HCT116 (cell line): ENCODE measurements at regions not wholly inside any gene's neighbourhood (a gene's known extent, or its start where the extent isn't known, plus 50 kb on each side); places are given as distances from the start of the nearest gene placed in this dataset.

Source experiments
- EZH2 ChIP-seq: fragments of 200-600 bp; sonication (generic); IDR thresholded peaks from 2 replicates; pipeline ENCODE4 v1.6.1; 2017; ENCODE audit warnings: antibody characterized with exemption, mixed run types
- EZH2phosphoT487 ChIP-seq: fragments of 200-600 bp; IDR thresholded peaks from 2 replicates; pipeline ENCODE4 v1.6.1; 2018; ENCODE audit warnings: antibody characterized with exemption, borderline replicate concordance
- FOSL1 ChIP-seq: IDR thresholded peaks from 2 replicates; pipeline ENCODE4 v1.6.1; 2012; ENCODE audit warnings: low read depth
- RAD21 ChIP-seq: IDR thresholded peaks from 2 replicates; pipeline ENCODE4 v1.6.1; 2012; ENCODE audit warnings: low read depth, mild to moderate bottlenecking
- SP1 ChIP-seq: IDR thresholded peaks from 2 replicates; pipeline ENCODE4 v1.6.1; 2012; ENCODE audit warnings: low read depth
- TF ChIP-seq, protein P1 (sequence below), 3 experiments: fragments of 200-600 bp in 1 of 3; sonication (generic) in 1 of 3; IDR thresholded peaks in 2 of 3; conservative IDR thresholded peaks in 1 of 3; 2 replicates each; pipeline ENCODE4 v1.5.1; 2012 to 2017; ENCODE audit warnings: low read depth in 2 of 3, low read length in 2 of 3, antibody characterized with exemption in 1 of 3, borderline replicate concordance in 1 of 3, control low read depth in 1 of 3, mild to moderate bottlenecking in 1 of 3, mixed read lengths in 1 of 3, mixed run types in 1 of 3, moderate library complexity in 1 of 3; ENCODE audit not compliant: insufficient read depth in 1 of 3

DNA sequence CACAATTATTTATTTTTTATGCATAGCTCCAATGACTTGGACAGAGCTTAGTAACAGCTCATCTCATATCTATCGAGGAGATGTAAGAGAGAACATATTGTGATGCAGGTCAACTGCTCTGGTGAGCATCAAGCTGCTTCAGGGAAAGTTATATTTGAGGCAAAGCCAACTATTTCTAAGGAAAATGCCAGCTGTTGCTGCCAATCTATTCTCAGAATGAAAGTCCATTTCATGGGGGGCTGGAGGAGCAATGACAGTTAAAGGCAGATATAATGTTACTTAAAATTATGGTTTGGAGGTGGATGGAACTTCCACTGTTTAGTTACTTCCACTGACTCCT, 424.8 kb downstream of the KIF20B start:
- TF ChIP-seq, protein P1, sequence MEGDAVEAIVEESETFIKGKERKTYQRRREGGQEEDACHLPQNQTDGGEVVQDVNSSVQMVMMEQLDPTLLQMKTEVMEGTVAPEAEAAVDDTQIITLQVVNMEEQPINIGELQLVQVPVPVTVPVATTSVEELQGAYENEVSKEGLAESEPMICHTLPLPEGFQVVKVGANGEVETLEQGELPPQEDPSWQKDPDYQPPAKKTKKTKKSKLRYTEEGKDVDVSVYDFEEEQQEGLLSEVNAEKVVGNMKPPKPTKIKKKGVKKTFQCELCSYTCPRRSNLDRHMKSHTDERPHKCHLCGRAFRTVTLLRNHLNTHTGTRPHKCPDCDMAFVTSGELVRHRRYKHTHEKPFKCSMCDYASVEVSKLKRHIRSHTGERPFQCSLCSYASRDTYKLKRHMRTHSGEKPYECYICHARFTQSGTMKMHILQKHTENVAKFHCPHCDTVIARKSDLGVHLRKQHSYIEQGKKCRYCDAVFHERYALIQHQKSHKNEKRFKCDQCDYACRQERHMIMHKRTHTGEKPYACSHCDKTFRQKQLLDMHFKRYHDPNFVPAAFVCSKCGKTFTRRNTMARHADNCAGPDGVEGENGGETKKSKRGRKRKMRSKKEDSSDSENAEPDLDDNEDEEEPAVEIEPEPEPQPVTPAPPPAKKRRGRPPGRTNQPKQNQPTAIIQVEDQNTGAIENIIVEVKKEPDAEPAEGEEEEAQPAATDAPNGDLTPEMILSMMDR (IDR thresholded peaks at IDR 0.05 in 2 of 3, conservative IDR thresholded peaks at IDR 0.05 in 1 of 3; ENCODE audit: borderline replicate concordance in 1 of 3, insufficient read depth in 1 of 3, low read depth in 2 of 3, low read length in 2 of 3): no peak
- TF ChIP-seq FOSL1 (no peak), RAD21 (no peak), EZH2 (no peak), SP1 (no peak), EZH2phosphoT487 (no peak)
